NCI-H146 (cell line): ENCODE measurements at regions not wholly inside any gene's neighbourhood (a gene's known extent, or its start where the extent isn't known, plus 50 kb on each side); places are given as distances from the start of the nearest gene placed in this dataset.
"Not testable (repeated sequence)": the region's sequence is repeated elsewhere in the genome, so short reads cannot be mapped to it uniquely, and the experiment has no call there.

Experiments
- DNase-seq: peaks from one replicate; lab custom pipeline; 2025; lab: John Stamatoyannopoulos, UW

- DNase-seq, result no peak
These were observed 127.3 kb downstream of the ZNF608 start for GRCh38 chr5:124619121-124619520.

- no peak for DNase-seq
These were observed 128.7 kb downstream of the ZNF608 start for GRCh38 chr5:124617787-124618186.

GRCh38 chr5:124614836-124615385 is 131.5 kb downstream of the ZNF608 start:
- no peak for DNase-seq

DNA sequence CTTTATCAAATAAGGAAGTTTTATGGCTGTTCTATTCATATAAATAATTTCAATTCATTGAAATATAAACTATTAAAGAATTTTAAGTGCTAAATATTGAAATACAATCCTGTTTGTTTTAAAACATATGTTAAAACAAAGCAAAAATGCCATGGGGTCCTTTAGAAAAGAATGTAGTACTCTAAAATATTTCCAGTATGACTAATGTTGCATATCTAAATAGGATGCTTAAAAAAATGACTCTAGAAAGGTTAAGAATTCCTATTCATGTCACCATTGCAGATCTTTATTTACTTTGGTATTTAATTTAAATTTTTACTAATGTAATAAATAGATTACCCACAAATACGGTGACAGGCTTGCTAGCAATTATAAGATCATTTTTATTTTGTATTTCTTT is 132.3 kb downstream of the ZNF608 start:
- no peak for DNase-seq

DNA sequence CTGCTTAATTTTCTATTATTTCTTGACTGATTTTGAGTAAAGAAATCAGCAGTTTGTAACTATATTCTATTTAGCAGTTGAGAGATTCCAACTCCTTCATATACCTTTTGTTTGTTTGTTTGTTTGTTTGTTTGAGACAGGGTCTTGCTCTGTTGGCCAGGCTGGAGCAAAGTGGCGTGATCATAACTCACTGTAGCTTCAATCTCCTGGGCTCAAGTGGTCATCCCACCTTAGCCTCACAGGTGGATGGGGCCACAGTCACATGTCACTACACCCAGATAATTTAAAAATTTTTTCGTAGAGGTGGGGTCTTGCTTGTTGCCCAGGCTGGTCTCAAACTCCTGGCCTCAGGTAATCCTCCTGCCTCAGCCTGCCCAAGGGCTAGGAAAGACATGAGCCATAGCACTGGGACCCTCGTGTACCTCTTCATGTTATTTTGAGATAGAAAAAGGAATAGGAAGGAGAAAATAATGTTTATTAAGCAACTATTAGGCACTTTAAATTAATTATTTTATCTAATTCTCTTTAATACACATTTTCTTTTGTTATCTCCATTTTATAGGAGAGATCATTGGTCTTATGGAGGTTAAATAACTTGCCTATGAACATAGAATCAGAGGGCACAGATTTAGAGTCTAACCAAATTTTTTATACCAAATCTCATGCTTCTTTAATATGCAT is 133.0 kb downstream of the ZNF608 start:
- no peak for DNase-seq

DNA sequence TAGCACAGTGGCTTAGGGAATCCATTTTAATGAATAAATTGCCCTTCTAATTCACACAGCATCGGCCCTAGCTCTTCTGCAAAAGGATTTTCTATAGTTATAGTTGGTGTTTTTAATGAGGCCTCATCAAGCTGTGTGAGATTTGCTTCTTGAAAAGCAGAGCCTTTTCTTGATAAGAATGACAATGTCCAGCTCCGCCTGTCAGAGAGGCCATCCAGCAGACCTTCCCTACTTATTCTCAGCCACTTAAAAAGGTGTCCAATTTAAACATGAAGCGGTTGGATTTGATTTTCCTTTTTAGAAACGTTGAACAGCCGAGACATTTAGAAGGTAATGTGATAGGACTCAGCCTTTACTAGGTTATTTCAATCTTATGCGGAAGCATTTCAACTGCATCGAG is 134.4 kb downstream of the ZNF608 start:
- DNase-seq, result no peak

GRCh38 chr5:124611262-124611661 is 135.2 kb downstream of the ZNF608 start:
- not testable (repeated sequence) for DNase-seq

DNA sequence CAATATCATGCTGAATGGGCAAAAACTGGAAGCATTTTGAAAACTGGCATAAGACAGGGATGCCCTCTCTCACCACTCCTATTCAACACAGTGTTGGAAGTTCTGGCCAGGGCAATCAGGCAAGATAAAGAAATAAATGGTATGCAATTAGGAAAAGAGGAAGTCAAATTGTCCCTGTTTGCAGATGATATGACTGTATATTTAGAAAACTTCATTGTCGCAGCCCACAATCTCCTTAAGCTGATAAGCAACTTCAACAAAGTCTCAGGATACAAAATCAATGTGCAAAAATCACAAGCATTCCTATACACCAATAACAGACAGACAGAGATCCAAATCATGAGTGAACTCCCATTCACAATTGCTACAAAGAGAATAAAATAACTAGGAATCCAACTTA is 136.8 kb downstream of the ZNF608 start:
- not testable (repeated sequence) for DNase-seq

DNA sequence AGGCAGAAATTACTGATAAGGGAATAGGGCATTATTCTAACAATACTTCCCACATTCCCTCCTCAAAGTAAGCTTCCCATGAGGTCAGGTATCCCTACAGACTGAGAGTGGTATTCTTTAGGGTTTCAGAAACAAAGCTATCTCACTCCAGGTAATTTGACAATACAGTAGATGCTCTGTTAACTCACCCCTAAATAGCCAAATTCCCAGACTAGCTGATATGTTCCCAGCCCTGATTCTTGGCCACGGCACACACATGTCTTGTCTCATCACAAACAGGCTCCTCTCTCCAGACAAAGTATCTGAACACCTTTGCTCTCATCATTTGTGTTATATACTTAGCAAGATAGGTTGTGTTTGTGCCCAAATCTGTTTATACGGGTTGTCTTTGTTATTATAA is 139.9 kb downstream of the ZNF608 start:
- no peak for DNase-seq

DNA sequence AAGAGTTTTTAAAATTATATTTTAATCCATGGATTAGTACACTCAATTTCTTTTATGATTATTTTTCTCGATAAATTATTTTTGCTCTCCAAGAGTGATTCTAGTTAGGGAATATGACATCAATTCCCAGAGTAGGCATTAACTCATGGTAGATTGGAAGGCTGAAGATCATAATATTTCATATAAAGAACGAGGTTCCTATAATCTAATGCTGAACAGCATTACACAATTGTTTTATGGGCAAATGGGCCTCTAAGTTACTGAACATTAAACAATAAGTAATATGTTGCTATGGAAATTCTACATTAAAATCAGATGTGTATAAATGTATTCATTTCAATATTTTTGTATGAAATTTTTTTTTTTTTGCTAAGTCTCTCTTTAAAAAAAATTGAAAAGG is 140.3 kb downstream of the ZNF608 start:
- DNase-seq, result no peak

DNA sequence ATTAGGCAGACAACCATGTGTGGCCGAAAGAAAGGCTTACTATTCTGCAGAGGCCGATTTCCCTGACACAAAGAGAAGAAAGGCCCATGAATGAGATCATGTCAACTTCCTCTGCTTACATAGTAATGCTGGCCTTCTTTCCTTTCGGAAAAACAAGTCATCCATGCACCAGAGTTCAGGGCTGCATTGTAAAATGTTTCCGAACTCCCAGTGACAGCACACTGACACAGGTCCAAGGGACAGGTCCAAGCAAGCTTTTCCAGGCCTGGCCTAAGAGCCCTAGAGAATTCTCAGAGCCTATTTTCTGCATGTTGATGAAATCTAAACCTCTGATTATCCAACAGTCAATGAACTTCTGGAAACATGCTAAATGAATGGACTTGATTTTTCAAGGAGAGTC is 140.9 kb downstream of the ZNF608 start:
- DNase-seq, result no peak

DNA sequence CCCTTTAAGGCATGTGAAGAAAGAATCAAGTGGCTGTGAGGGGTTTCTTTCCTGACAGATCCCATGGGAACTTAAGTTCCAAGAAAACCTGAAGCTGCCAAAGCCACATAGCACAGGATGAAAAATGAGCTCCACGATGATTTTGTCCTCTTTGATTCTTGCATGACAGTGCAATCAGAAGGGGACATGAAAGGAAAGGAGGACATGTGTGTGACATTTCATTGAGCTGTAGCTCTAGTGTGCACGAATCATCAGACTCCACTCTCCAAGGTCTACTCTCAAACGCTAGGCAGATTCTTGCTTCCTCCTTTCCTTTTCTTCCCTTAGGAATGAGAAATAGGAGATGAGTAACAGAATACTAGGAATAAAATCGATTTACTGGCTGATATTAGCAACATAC is 142.0 kb downstream of the ZNF608 start:
- DNase-seq, result no peak

DNA sequence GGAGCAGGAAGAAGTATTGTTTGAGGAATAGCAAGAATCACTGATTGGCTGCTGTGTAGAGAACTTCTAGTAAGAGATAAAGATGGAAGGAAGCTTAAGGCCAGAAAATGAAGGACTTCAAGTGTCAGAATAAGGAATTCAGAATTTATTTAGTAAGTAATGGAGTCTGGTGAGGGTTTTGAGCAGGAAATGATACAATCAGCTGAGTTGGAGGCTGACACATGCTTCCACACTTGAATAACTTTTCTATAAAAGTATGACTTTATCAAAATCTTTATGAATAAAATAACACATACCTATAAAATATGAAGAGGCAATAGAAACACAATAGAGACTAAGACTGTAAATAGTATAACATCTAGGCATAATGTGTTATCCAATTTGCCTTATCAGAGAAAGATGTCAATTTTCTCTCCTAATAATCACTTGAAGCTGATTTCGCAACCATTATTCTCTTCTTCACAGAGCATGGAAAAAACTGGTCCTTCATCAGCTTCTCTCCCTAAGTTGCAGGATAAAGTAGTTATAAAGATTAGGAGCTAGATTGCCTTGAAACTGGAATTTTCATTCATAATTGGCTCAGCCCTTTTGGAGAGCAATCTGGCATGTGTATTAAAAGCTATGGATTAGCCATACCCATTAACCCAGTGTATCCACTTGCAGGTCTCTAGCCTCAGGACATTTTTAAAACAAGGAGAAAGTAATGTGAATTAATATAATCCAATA is 143.4 kb downstream of the ZNF608 start:
- no peak for DNase-seq

DNA sequence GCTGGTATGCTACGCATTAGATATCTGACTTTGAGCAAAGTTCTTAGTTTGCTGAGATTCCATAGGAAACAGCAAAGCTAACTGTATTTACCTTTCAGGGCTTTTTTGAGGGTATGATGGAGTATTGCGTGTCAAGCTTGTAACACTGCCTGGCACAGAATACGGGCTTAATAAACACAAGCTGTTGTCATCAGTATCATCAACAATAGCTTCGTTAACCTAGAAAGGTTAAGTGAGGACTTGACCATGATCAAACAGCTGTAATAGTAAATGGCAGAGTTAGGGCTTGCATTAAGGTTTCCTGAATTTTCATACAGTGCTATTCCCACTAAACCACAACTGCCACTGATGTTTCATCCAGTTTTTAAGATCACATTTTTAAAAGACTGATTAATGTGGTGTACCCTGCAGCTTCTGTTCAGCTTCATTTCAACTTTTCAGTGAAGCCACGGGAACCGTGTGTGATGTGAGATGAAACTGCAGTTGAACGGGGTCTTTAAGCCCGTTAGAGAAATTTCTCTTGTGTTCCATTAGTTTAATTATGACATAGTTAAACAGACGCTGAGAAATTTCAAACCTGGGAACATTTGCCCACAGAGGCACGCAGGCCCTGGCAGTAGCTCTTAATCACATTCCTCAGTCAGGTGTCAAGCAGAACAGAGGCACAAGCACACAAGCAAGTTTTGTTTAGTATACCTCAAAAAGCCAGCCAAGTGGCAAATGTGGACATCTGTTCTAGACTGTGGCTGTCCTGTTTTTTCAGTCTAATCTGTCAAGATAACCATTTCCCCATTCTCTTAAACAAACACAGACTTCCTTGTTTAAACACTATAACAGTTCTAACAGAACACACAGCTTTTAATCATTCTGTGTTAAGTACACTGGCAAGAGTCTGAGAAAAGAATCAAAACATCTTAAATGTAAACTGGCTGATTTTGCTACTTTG is 147.1 kb downstream of the ZNF608 start:
- DNase-seq, result peak; percentile 82

DNA sequence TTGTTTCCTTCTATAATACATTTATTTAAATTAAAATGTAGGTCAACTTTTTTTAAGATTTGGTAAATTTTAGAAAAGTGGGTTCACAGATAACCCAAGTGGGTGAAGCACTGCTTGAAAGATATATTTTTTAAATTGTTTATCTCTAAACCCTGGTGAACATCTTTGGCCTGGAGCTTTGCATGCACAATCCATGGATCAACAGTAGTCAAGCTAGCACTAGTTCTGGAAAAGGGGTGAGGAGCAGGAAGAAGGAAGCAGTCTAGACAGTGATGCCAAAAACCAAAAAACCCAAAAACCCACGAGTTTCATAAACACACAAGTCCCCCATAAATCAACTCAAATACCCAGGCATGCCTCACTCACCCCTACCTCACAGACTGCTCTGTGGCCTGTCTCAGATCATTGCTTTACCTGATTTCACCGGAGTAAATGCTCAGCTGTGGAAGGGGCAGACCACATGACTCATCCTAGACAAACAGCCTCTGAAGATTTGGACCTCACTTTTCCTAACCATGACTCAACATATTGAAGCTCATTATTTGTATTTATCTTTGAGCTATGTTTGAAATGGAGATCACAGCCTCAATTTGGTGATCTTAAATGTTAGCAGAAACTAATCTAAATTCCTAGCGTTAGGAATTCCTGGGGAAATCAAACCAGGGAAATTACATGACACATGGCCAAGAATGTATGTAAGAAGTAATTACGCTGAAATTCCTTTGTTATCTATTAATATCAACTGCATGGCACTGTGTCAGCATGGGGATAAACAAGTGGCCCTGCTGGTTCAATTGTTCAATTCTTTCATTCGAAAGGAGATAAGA is 149.6 kb downstream of the ZNF608 start:
- DNase-seq, result peak; percentile 41

DNA sequence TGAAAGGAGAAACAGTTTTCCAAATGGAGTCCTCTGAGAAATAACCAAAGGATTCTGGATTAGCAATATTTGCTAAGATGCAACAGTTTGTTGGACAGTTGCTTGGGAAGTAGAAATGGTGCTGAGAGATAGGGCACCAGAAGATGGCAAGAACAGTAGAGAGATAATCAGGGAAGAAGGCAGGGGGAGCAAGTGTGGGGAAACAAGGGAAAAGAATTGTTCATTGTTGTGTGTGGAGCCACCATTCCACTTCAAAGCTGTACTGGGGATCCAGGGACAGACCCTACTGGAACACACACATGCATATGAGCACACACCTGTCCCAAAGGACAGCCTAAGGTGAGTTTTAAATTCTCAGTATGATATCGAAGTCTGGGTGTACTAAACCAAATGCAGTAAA is 152.5 kb downstream of the ZNF608 start:
- no peak for DNase-seq

DNA sequence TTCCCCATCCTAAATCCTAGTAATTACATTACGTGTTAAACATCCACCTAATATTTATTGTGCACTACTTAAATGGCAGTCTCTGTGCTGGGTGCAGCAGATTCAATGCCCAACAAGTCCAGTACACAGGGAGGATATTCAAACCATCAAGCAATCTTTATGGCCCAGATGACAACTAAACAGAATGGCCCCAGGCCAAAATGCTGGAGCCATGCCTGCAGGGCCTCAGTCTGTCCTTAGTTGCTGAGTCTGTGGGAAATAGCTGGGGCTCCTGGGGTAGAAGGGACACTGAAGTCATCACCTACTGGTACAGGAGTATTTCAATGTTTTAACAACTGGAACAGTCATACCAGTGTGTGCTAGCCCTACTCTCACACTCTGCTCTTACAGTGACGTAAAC is 153.5 kb downstream of the ZNF608 start:
- peak; percentile 45 for DNase-seq

- no peak for DNase-seq
These were observed 154.9 kb downstream of the ZNF608 start for GRCh38 chr5:124591583-124591982.

DNA sequence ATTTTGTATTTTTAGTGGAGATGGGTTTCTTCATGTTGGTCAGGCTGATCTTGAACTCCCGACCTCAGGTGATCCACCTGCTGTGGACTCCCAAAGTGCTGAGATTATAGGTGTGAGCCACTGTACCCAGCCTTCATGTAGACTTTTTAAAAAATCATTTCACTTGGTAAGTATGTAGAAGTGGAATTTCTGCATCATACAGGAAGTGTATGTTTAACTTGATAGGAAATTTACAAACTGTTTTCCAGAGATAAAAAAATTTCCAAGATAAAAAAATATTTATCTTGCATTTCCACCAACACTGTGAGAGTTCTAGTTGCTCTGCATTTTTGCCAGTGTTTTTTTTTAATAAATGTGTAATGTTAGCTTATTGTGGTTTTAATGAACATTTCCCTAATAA is 155.8 kb downstream of the ZNF608 start:
- no peak for DNase-seq

GRCh38 chr5:124587280-124587679 is 159.2 kb downstream of the ZNF608 start:
- DNase-seq, result no peak

GRCh38 chr5:124584991-124585715 is 161.3 kb downstream of the ZNF608 start:
- DNase-seq, result no peak
